ENCODE measurements at regions not wholly inside any gene's neighbourhood (a gene's known extent, or its start where the extent isn't known, plus 50 kb on each side); places are given as distances from the start of the nearest gene placed in this dataset.

DNA sequence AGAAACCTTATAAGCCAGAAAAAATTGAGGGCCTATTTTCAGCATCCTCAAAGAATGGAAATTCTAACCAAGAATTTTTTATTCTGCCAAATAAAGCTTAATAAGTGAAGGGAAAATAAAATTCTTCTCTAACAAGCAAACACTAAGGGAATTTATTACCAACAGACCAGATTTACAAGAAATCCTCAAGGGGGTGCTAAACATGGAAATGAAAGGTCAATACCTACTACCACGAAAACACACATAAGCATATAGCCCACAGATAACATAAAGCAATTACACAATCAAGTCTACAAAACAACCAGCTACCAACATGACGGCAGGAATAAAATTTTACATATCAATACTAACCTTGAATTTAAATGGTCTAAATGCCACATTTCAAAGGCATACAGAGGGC, 883.5 kb downstream of the SI start:
- H3K56ac ChIP-seq (ENCODE audit: insufficient read length, low read depth, low read length): no peak overlapping the region
- no peak for DNase-seq
- no peak overlapping the region for H3K9ac ChIP-seq (ENCODE audit: extremely low read depth, insufficient read length, low read length)
- no peaks in the 10 kb centered on the region for H3K23me2 ChIP-seq (ENCODE audit: insufficient read length, low read depth, low read length, poor library complexity, severe bottlenecking)
- H2AK5ac ChIP-seq (ENCODE audit: insufficient read length, low read length): no peak overlapping the region
- H3K4me1 Mint-ChIP-seq: no peaks in the 10 kb centered on the region; a peak in 1 of 4 replicates
- no peak overlapping the region for H2BK12ac ChIP-seq (ENCODE audit: insufficient read length, low read depth, low read length)
- no peak overlapping the region for H3K23ac ChIP-seq (ENCODE audit: insufficient read length, low read depth, low read length)
- no peak overlapping the region for H3T11ph ChIP-seq (ENCODE audit: low read length)
- no peaks in the 10 kb centered on the region for H3K79me1 ChIP-seq (ENCODE audit: insufficient read depth, low read depth, low read length, poor library complexity, severe bottlenecking)
- no peaks in the 10 kb centered on the region for H3K36me3 Mint-ChIP-seq (ENCODE audit: insufficient read depth in 1 of 3, low read depth in 3 of 3)
- no peak overlapping the region for H4K5ac ChIP-seq (ENCODE audit: insufficient read length, low read depth, low read length)
- TF ChIP-seq, protein P1, sequence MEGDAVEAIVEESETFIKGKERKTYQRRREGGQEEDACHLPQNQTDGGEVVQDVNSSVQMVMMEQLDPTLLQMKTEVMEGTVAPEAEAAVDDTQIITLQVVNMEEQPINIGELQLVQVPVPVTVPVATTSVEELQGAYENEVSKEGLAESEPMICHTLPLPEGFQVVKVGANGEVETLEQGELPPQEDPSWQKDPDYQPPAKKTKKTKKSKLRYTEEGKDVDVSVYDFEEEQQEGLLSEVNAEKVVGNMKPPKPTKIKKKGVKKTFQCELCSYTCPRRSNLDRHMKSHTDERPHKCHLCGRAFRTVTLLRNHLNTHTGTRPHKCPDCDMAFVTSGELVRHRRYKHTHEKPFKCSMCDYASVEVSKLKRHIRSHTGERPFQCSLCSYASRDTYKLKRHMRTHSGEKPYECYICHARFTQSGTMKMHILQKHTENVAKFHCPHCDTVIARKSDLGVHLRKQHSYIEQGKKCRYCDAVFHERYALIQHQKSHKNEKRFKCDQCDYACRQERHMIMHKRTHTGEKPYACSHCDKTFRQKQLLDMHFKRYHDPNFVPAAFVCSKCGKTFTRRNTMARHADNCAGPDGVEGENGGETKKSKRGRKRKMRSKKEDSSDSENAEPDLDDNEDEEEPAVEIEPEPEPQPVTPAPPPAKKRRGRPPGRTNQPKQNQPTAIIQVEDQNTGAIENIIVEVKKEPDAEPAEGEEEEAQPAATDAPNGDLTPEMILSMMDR (conservative IDR thresholded peaks at IDR 0.05): peak; percentile 64
- no peaks in the 10 kb centered on the region for H3K4me1 ChIP-seq (ENCODE audit: insufficient read depth, low read length)
- no peak overlapping the region for H2BK120ac ChIP-seq (ENCODE audit: low read depth, low read length, poor library complexity, severe bottlenecking)
- H3K27ac ChIP-seq (ENCODE audit: insufficient read length, low read depth, low read length): no peak overlapping the region
- no peak overlapping the region for H2BK20ac ChIP-seq (ENCODE audit: low read depth, low read length, poor library complexity, severe bottlenecking)
- H3K27me3 ChIP-seq (ENCODE audit: insufficient read depth, low read length): no peaks in the 10 kb centered on the region
- H4K20me1 ChIP-seq (ENCODE audit: control insufficient read depth, insufficient read depth, insufficient read length): no peaks in the 10 kb centered on the region
- no peak overlapping the region for H3K27ac Mint-ChIP-seq
- no peak overlapping the region for H3K4me2 ChIP-seq (ENCODE audit: insufficient read depth, insufficient read length, low read length)
- H2AFZ ChIP-seq (ENCODE audit: low read length): no peak overlapping the region
- no peak overlapping the region for H3K14ac ChIP-seq (ENCODE audit: insufficient read depth, low read length)
- H3K27me3 Mint-ChIP-seq (ENCODE audit: low read depth): no peaks in the 10 kb centered on the region
- H3K18ac ChIP-seq (ENCODE audit: insufficient read length, low read depth, low read length): no peak overlapping the region
- no peak overlapping the region for H2BK15ac ChIP-seq (ENCODE audit: low read depth, low read length)
- no peak overlapping the region for H3K4me3 Mint-ChIP-seq
- H4K8ac ChIP-seq (replicated peaks; ENCODE audit: insufficient read length, low read depth, low read length): no peak overlapping the region
- H3K4ac ChIP-seq (ENCODE audit: low read depth, low read length): no peak overlapping the region
- H2BK5ac ChIP-seq (ENCODE audit: insufficient read length, low read length): no peak overlapping the region
- H3K9me3 Mint-ChIP-seq: no peaks in the 10 kb centered on the region
- WGBS (ENCODE audit: extremely low coverage, insufficient read length, low lambda C conversion rate): no CpG with 5 or more reads among the region's 2 CpGs
- H4K91ac ChIP-seq (ENCODE audit: insufficient read length, low read depth, low read length): no peak overlapping the region
- H3K79me2 ChIP-seq (ENCODE audit: insufficient read depth, low read length): no peaks in the 10 kb centered on the region
- H3K9me3 ChIP-seq (ENCODE audit: control insufficient read depth, low read depth, low read length): no peaks in the 10 kb centered on the region
